Common myeloid progenitor, CD34-positive (primary cell): ENCODE measurements at regions not wholly inside any gene's neighbourhood (a gene's known extent, or its start where the extent isn't known, plus 50 kb on each side); places are given as distances from the start of the nearest gene placed in this dataset.

Source experiments
- CTCF ChIA-PET: fragments of 350-600 bp; sonication (Branson Sonifier 250); formaldehyde crosslinking; loops from one replicate; lab custom pipeline; 2021; ENCODE audit warnings: antibody characterized with exemption; lab: Charles Lee
- POLR2A ChIA-PET: fragments of 350-600 bp; sonication (Branson Sonifier 250); formaldehyde crosslinking; loops from one replicate; lab custom pipeline; 2021; ENCODE audit warnings: antibody characterized with exemption; lab: Charles Lee
- DNase-seq, 3 donors: peaks; one replicate each; pipeline versions ENCODE4 v3.0.0 to v3.0.0-alpha.2; 2013
- H3K27ac ChIP-seq, 2 experiments: 1 replicate in 1 of 2; 2 replicates in 1 of 2; pipeline ENCODE4 v1.7.0; 2013; ENCODE audit warnings: inconsistent platforms in 2 of 2, low read length in 2 of 2, mild to moderate bottlenecking in 2 of 2, low read depth in 1 of 2, moderate library complexity in 1 of 2; ENCODE audit not compliant: severe bottlenecking in 2 of 2, insufficient read depth in 1 of 2, poor library complexity in 1 of 2
- H3K27me3 ChIP-seq, 5 experiments: replicated peaks in 2 of 5; 1 replicate in 3 of 5; 2 replicates in 2 of 5; pipeline versions ENCODE4 v1.6.1 to v1.7.0; 2013; ENCODE audit warnings: low read length in 4 of 5, mild to moderate bottlenecking in 2 of 5, moderate library complexity in 2 of 5, inconsistent platforms in 1 of 5; ENCODE audit not compliant: insufficient read depth in 5 of 5, control insufficient read depth in 4 of 5
- H3K36me3 ChIP-seq, 4 experiments: 1 replicate in 2 of 4; 2 replicates in 2 of 4; pipeline versions ENCODE4 v1.6.1 to v1.7.0; 2013; ENCODE audit warnings: low read length in 3 of 4, control low read depth in 1 of 4, mild to moderate bottlenecking in 1 of 4; ENCODE audit not compliant: control insufficient read depth in 4 of 4, insufficient read depth in 4 of 4
- H3K4me1 ChIP-seq, 4 experiments: 1 replicate in 3 of 4; 2 replicates in 1 of 4; pipeline versions ENCODE4 v1.6.1 to v1.7.1; 2013; ENCODE audit warnings: low read length in 3 of 4, mild to moderate bottlenecking in 3 of 4, control low read depth in 1 of 4, inconsistent platforms in 1 of 4, moderate library complexity in 1 of 4; ENCODE audit not compliant: control insufficient read depth in 4 of 4, insufficient read depth in 4 of 4; ENCODE audit errors: control extremely low read depth in 1 of 4
- H3K4me3 ChIP-seq, 7 experiments: 1 replicate in 4 of 7; 2 replicates in 3 of 7; pipeline versions ENCODE4 v1.5.1 to v1.7.0; 2013; ENCODE audit warnings: mild to moderate bottlenecking in 7 of 7, low read length in 6 of 7, moderate library complexity in 6 of 7, inconsistent platforms in 2 of 7, low read depth in 2 of 7, control low read depth in 1 of 7; ENCODE audit not compliant: insufficient read depth in 4 of 7, control insufficient read depth in 1 of 7; ENCODE audit errors: extremely low read depth in 1 of 7
- H3K9me3 ChIP-seq, 5 experiments: 1 replicate in 4 of 5; 2 replicates in 1 of 5; pipeline versions ENCODE4 v1.6.1 to v1.7.1; 2013; ENCODE audit warnings: low read length in 4 of 5, mild to moderate bottlenecking in 2 of 5, inconsistent platforms in 1 of 5, low read depth in 1 of 5, moderate library complexity in 1 of 5; ENCODE audit not compliant: control insufficient read depth in 4 of 5, insufficient read depth in 2 of 5; ENCODE audit errors: control extremely low read depth in 1 of 5
- WGBS: methylation state at CpG from one replicate; pipeline ENCODE4 v1.1.5; 2013; ENCODE audit not compliant: insufficient coverage; 5-methylcytosine and 5-hydroxymethylcytosine counted together

- ChIA-PET CTCF (no interaction called here), POLR2A (interaction anchor here (0.6 kb wide), 1 partner anchor 1177 kb away, joined by 4 read pairs; no protein-coding TSS in a partner anchor)
- DNase-seq = no peak
- H3K27me3 ChIP-seq = no peaks in the 10 kb centered on the region
- 89% methylated on average over 1 of the region's 2 CpGs for WGBS
- no peak overlapping the region for H3K4me3 ChIP-seq
- H3K9me3 ChIP-seq = peaks cover 0 to under 1% (median 0%) of the 10 kb centered on the region in 5 experiments
- H3K4me1 ChIP-seq = no peaks in the 10 kb centered on the region
- no peak overlapping the region for H3K27ac ChIP-seq
- no peaks in the 10 kb centered on the region for H3K36me3 ChIP-seq
Observed at GRCh38 chr21:30986965-30987364, 51.3 kb downstream of the KRTAP19-8 start.

- H3K4me1 ChIP-seq = no peaks in the 10 kb centered on the region
- no peak overlapping the region for H3K27ac ChIP-seq
- WGBS = 77% methylated on average over 2 of the region's 3 CpGs
- no peak overlapping the region for H3K4me3 ChIP-seq
- H3K27me3 ChIP-seq = no peaks in the 10 kb centered on the region
- ChIA-PET POLR2A (no interaction called here), CTCF (interaction anchor here (0.7 kb wide), 1 partner anchor 9 kb away, joined by 3 read pairs; no protein-coding TSS in a partner anchor)
- no peaks in the 10 kb centered on the region for H3K36me3 ChIP-seq
- no peaks in the 10 kb centered on the region for H3K9me3 ChIP-seq
- no peak for DNase-seq
Observed at GRCh38 chr21:30984889-30985288, 53.4 kb downstream of the KRTAP19-8 start.

- WGBS = 100% methylated on average over 1 of the region's 1 CpG
- CTCF ChIA-PET = no interaction called here
- H3K4me1 ChIP-seq = no peaks in the 10 kb centered on the region
- POLR2A ChIA-PET = no interaction called here
- H3K36me3 ChIP-seq = no peaks in the 10 kb centered on the region
- no peak overlapping the region for H3K27ac ChIP-seq
- no peaks in the 10 kb centered on the region for H3K9me3 ChIP-seq
- no peaks in the 10 kb centered on the region for H3K27me3 ChIP-seq
- DNase-seq = no peak
- H3K4me3 ChIP-seq = no peak overlapping the region
Observed at GRCh38 chr21:30981403-30981802, 56.9 kb downstream of the KRTAP19-8 start.

- Histone ChIP-seq H3K27ac (no peak overlapping the region), H3K9me3 (no peaks in the 10 kb centered on the region), H3K4me3 (no peak overlapping the region), H3K4me1 (no peaks in the 10 kb centered on the region), H3K27me3 (no peaks in the 10 kb centered on the region), H3K36me3 (no peaks in the 10 kb centered on the region)
- DNase-seq = no peak
- POLR2A ChIA-PET = no interaction called here
- CTCF ChIA-PET = no interaction called here
- WGBS = no CpG with 5 or more reads among the region's 1 CpG
Observed at GRCh38 chr21:30979054-30979453, 59.2 kb downstream of the KRTAP19-8 start.

GRCh38 chr21:30964283-30964682 is 74.0 kb downstream of the KRTAP19-8 start:
- Histone ChIP-seq H3K36me3 (no peaks in the 10 kb centered on the region), H3K27ac (no peak overlapping the region), H3K27me3 (peaks cover 0 to 2% (median 0%) of the 10 kb centered on the region in 5 experiments), H3K4me3 (no peak overlapping the region), H3K4me1 (no peaks in the 10 kb centered on the region), H3K9me3 (no peaks in the 10 kb centered on the region)
- POLR2A ChIA-PET = no interaction called here
- CTCF ChIA-PET = no interaction called here
- 87% methylated on average over 2 of the region's 2 CpGs for WGBS
- no peak for DNase-seq

- H3K4me3 ChIP-seq = no peak overlapping the region
- H3K27ac ChIP-seq = no peak overlapping the region
- H3K36me3 ChIP-seq = no peaks in the 10 kb centered on the region
- no peaks in the 10 kb centered on the region for H3K9me3 ChIP-seq
- no peaks in the 10 kb centered on the region for H3K4me1 ChIP-seq
- peaks cover 0 to 2% (median 0%) of the 10 kb centered on the region in 5 experiments for H3K27me3 ChIP-seq
- CTCF ChIA-PET = no interaction called here
- POLR2A ChIA-PET = no interaction called here
- 100% methylated on average over 3 of the region's 3 CpGs for WGBS
- no peak for DNase-seq
Observed at GRCh38 chr21:30963502-30963901, 74.8 kb downstream of the KRTAP19-8 start.

- H3K27me3 ChIP-seq = peaks cover 0 to 2% (median 0%) of the 10 kb centered on the region in 5 experiments
- H3K36me3 ChIP-seq = no peaks in the 10 kb centered on the region
- CTCF ChIA-PET = no interaction called here
- WGBS = 57% methylated on average over 5 of the region's 5 CpGs
- DNase-seq = no peak
- H3K4me3 ChIP-seq = no peak overlapping the region
- H3K4me1 ChIP-seq = no peaks in the 10 kb centered on the region
- no peaks in the 10 kb centered on the region for H3K9me3 ChIP-seq
- no peak overlapping the region for H3K27ac ChIP-seq
- POLR2A ChIA-PET = no interaction called here
Observed at GRCh38 chr21:30962013-30962412, 76.3 kb downstream of the KRTAP19-8 start.
